SK-N-MC (cell line): ENCODE measurements at regions not wholly inside any gene's neighbourhood (a gene's known extent, or its start where the extent isn't known, plus 50 kb on each side); places are given as distances from the start of the nearest gene placed in this dataset.

Source experiments
- DNase-seq: peaks from one replicate; pipeline ENCODE4 v3.0.0-alpha.2; 2011; ENCODE audit warnings: low read depth, low spot score
- H3K27ac ChIP-seq: fragments of 200-600 bp; sonication (generic); 2 replicates; pipeline ENCODE4 v1.5.1; 2016; ENCODE audit warnings: mixed run types
- H3K36me3 ChIP-seq: fragments of 200-600 bp; sonication (generic); 2 replicates; pipeline ENCODE4 v1.6.1; 2017; ENCODE audit warnings: antibody characterized with exemption, low read length, mixed read lengths; ENCODE audit not compliant: insufficient read depth
- H3K4me3 ChIP-seq: fragments of 200-600 bp; sonication (generic); 2 replicates; pipeline ENCODE4 v1.5.1; 2016
- H3K9ac ChIP-seq: fragments of 200-600 bp; sonication (generic); 2 replicates; pipeline ENCODE4 v1.8.0; 2017; ENCODE audit warnings: mixed run types, mixed read lengths; ENCODE audit not compliant: insufficient read length
- H3K9me3 ChIP-seq: fragments of 200-600 bp; sonication (generic); 2 replicates; pipeline ENCODE4 v1.6.1; 2017; ENCODE audit warnings: low read depth, mild to moderate bottlenecking, antibody characterized with exemption, low read length, moderate library complexity, mixed read lengths
- EZH2 ChIP-seq: fragments of 200-600 bp; sonication (generic); IDR thresholded peaks from one replicate; pipeline ENCODE4 v1.6.1; 2017; ENCODE audit warnings: antibody characterized with exemption
- FOXP2 ChIP-seq: optimal IDR thresholded peaks from 2 replicates; pipeline ENCODE3; 2011; ENCODE audit warnings: mild to moderate bottlenecking, moderate library complexity; ENCODE audit not compliant: insufficient read depth; ENCODE audit errors: extremely low read length, control extremely low read depth
- POLR2AphosphoS5 ChIP-seq: IDR thresholded peaks from 2 replicates; pipeline ENCODE4 v1.6.1; 2012; ENCODE audit warnings: mild to moderate bottlenecking, low read depth, low read length, borderline replicate concordance

GRCh38 chr6:18600255-18600654 lies 213.1 kb downstream of the RNF144B start:
- Histone ChIP-seq H3K4me3 (no peak overlapping the region), H3K9me3 (no peaks in the 10 kb centered on the region), H3K9ac (no peak overlapping the region), H3K36me3 (no peaks in the 10 kb centered on the region), H3K27ac (0 out of 2 replicates have a peak overlapping the region, but pooled peaks have one; percentile 11)
- TF ChIP-seq EZH2, result no peak
- TF ChIP-seq POLR2AphosphoS5, result no peak; the same call in 1 of the 2 replicates
- no peak for TF ChIP-seq FOXP2
- DNase-seq, result no peak

- Histone ChIP-seq H3K27ac (peak overlapping the region; percentile 19), H3K4me3 (no peak overlapping the region), H3K9me3 (no peaks in the 10 kb centered on the region), H3K9ac (no peak overlapping the region), H3K36me3 (no peaks in the 10 kb centered on the region)
- TF ChIP-seq EZH2 (no peak), POLR2AphosphoS5 (no peak; the same call in 1 of the 2 replicates), FOXP2 (no peak)
- DNase-seq, result no peak
These were observed 214.4 kb downstream of the RNF144B start for GRCh38 chr6:18601516-18602020.

- Histone ChIP-seq H3K36me3 (no peaks in the 10 kb centered on the region), H3K27ac (peak overlapping the region; percentile 19; the same call in 1 of the 2 replicates), H3K9me3 (no peaks in the 10 kb centered on the region), H3K4me3 (no peak overlapping the region), H3K9ac (no peak overlapping the region)
- DNase-seq, result no peak
- TF ChIP-seq FOXP2 (no peak), POLR2AphosphoS5 (no peak), EZH2 (no peak)
These were observed 215.8 kb downstream of the RNF144B start for GRCh38 chr6:18602931-18603330.

GRCh38 chr6:18603361-18603760 lies 216.2 kb downstream of the RNF144B start:
- Histone ChIP-seq H3K9me3 (no peaks in the 10 kb centered on the region), H3K9ac (no peak overlapping the region), H3K36me3 (no peaks in the 10 kb centered on the region), H3K4me3 (no peak overlapping the region), H3K27ac (no peak overlapping the region)
- no peak for DNase-seq
- no peak for TF ChIP-seq POLR2AphosphoS5
- no peak for TF ChIP-seq EZH2
- TF ChIP-seq FOXP2, result no peak

- Histone ChIP-seq H3K4me3 (no peak overlapping the region), H3K27ac (no peak overlapping the region), H3K9me3 (no peaks in the 10 kb centered on the region), H3K36me3 (no peaks in the 10 kb centered on the region), H3K9ac (no peak overlapping the region)
- no peak for DNase-seq
- no peak for TF ChIP-seq FOXP2
- TF ChIP-seq POLR2AphosphoS5, result no peak
- no peak for TF ChIP-seq EZH2
These were observed 218.7 kb downstream of the RNF144B start for GRCh38 chr6:18605841-18606240.

GRCh38 chr6:18609715-18610114 lies 222.6 kb downstream of the RNF144B start:
- TF ChIP-seq FOXP2, result no peak
- no peak for TF ChIP-seq EZH2
- TF ChIP-seq POLR2AphosphoS5, result no peak
- no peaks in the 10 kb centered on the region for H3K9me3 ChIP-seq
- H3K36me3 ChIP-seq, result no peaks in the 10 kb centered on the region
- no peak overlapping the region for H3K9ac ChIP-seq
- no peak overlapping the region for H3K27ac ChIP-seq
- no peak for DNase-seq
- H3K4me3 ChIP-seq, result no peak overlapping the region

GRCh38 chr6:18613319-18613925 lies 226.3 kb downstream of the RNF144B start:
- H3K27ac ChIP-seq, result no peak overlapping the region
- H3K4me3 ChIP-seq, result no peak overlapping the region
- 0 out of 2 replicates have a peak, but pooled peaks cover 3% of the 10 kb centered on the region for H3K9me3 ChIP-seq
- H3K9ac ChIP-seq, result no peak overlapping the region
- TF ChIP-seq FOXP2 (no peak), EZH2 (no peak), POLR2AphosphoS5 (no peak)
- H3K36me3 ChIP-seq, result no peaks in the 10 kb centered on the region
- no peak for DNase-seq

- peak; percentile 75 for DNase-seq
- H3K9me3 ChIP-seq, result no peaks in the 10 kb centered on the region
- H3K9ac ChIP-seq, result no peak overlapping the region
- peak overlapping the region; percentile 11; the same call in 1 of the 2 replicates for H3K4me3 ChIP-seq
- H3K27ac ChIP-seq, result peak overlapping the region; percentile 28; the same call in 1 of the 2 replicates
- H3K36me3 ChIP-seq, result no peaks in the 10 kb centered on the region
- peak; percentile 33; the same call in 1 of the 2 replicates for TF ChIP-seq POLR2AphosphoS5
- TF ChIP-seq EZH2, result no peak
These were observed 242.4 kb downstream of the RNF144B start for GRCh38 chr6:18629571-18629970.
